GM10248 (cell line): ENCODE measurements at regions not wholly inside any gene's neighbourhood (a gene's known extent, or its start where the extent isn't known, plus 50 kb on each side); places are given as distances from the start of the nearest gene placed in this dataset.
"Not testable (repeated sequence)": the region's sequence is repeated elsewhere in the genome, so short reads cannot be mapped to it uniquely, and the experiment has no call there.

ENCODE experiments used
- CTCF ChIA-PET: fragments of 300-600 bp; sonication (Branson Sonifier 250); formaldehyde crosslinking; extraction: SDS; loops from one replicate; lab custom pipeline; 2021; ENCODE audit warnings: antibody characterized with exemption; lab: Yijun Ruan, JAX
- POLR2A ChIA-PET: fragments of 350-650 bp; sonication (Branson Sonifier 250); formaldehyde crosslinking; extraction: SDS; loops from one replicate; lab custom pipeline; 2020; ENCODE audit warnings: antibody characterized with exemption; lab: Yijun Ruan, JAX
- DNase-seq: peaks from one replicate; pipeline ENCODE4 v3.0.0; 2012; ENCODE audit errors: extremely low spot score
- CTCF ChIP-seq: IDR thresholded peaks from 2 replicates; pipeline ENCODE4 v1.5.1; 2012; ENCODE audit warnings: mild to moderate bottlenecking, low read depth; ENCODE audit errors: extremely low read depth, missing control alignments, control extremely low read depth

GRCh38 chr16:87209808-87210512 lies 107.2 kb downstream of the C16orf95 start:
- no peak for DNase-seq
- ChIA-PET CTCF (no interaction called here), POLR2A (no interaction called here)
- no peak for TF ChIP-seq CTCF

GRCh38 chr16:87210894-87211293 lies 106.3 kb downstream of the C16orf95 start:
- ChIA-PET POLR2A (no interaction called here), CTCF (no interaction called here)
- no peak for TF ChIP-seq CTCF
- DNase-seq: no peak

DNA sequence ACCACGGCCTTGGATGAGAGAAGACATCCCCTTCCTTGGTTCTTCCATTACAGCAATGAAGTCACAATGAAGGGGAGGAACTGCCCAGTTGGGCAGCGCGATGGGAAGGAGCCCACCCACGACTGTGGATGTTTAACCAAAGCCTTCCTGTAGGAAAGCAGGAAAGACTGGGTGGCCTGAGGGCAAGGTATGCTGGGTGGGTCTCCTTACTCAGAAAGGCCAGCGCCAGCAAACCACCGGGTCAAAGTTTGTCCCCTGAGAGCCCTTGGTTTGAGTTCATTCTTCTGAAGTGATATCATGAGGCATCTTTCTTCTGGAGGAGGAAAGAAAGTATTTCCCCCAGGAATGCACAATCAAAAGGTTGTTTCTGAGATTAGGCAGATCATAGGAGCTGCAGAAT lies 105.2 kb downstream of the C16orf95 start:
- CTCF ChIA-PET: no interaction called here
- DNase-seq: no peak
- no peak for TF ChIP-seq CTCF
- POLR2A ChIA-PET: no interaction called here

GRCh38 chr16:87213536-87213935 lies 103.7 kb downstream of the C16orf95 start:
- ChIA-PET POLR2A (no interaction called here), CTCF (interaction anchor here (1.4 kb wide), 1 partner anchor 12 kb away, joined by 4 read pairs; no protein-coding TSS in a partner anchor)
- no peak for TF ChIP-seq CTCF

DNA sequence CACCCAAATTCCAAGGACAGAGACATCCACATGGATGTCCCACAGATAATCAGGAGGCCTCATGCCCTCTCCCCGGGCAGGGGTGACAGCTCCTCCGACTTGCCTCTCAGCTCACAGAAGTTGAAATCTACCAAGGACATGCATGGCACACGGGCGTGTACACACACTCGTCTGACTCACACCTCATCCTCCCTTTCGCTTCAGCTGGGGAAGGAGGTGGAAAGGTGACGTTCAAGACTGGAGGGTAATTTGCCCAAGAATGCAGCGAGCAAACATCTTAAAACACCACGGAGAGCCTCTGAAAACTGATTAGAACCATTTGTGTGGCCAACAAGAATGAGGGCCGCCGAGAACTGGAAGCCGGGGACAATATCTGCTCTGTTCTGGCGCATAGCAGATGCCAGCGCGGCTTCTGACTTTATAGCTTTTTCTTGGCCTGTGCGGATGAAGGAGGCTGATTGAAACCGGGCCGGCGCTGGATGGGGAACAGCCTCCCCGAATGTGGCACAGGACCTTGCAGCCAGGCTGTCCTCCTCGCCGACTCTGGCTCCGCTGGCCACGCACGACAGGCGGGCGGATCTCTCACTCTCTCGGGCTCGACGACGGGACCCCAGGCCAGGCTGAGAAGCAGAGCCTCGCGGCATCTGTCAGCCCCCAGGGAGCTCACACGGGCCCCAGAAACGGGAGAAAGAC lies 100.9 kb downstream of the C16orf95 start:
- TF ChIP-seq CTCF: no peak
- no peak for DNase-seq
- ChIA-PET POLR2A (no interaction called here), CTCF (no interaction called here)

More at GRCh38 chr16:87213536-87213935, 103.7 kb downstream of the C16orf95 start:
- DNase-seq: no peak

DNA sequence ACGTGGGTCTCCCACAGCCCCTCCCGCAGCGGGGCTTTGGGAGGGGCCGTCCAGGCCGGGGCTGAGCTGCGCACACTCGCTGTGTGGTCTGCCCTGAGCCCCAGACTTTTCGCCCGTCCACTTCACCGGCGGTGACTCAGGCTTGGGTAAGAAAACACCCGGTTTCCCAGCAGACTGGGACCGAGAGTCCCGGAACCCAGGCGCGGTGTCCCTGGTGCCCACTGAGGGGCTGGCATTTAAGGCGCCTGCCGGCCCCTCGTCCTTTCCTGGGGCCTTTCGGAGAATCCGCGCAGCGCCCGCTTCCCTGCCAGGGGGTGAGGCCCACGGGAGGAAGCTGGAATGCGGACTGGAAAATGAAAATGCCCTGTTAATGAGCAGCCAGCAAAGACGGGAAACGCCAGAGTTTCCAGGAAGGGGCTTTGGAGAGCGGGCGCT lies 100.3 kb downstream of the C16orf95 start:
- ChIA-PET POLR2A (no interaction called here), CTCF (no interaction called here)
- TF ChIP-seq CTCF: no peak
- no peak for DNase-seq

DNA sequence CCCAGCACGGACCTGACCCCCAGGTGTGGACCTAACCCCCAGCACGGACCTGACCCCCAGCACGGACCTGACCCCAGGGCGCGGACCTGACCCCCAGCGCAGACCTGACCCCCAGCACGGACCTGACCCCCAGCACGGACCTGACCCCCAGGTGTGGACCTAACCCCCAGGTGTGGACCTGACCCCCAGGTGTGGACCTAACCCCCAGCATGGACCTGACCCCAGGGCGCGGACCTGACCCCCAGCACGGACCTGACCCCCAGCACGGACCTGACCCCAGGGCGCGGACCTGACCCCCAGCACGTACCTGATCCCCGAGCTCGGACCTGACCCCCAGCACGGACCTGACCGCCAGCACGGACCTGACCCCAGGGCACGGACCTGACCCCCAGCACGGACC lies 99.4 kb downstream of the C16orf95 start:
- POLR2A ChIA-PET, CTCF ChIA-PET, DNase-seq: not testable (repeated sequence)
